ENCODE measurements at regions not wholly inside any gene's neighbourhood (a gene's known extent, or its start where the extent isn't known, plus 50 kb on each side); places are given as distances from the start of the nearest gene placed in this dataset.

DNA sequence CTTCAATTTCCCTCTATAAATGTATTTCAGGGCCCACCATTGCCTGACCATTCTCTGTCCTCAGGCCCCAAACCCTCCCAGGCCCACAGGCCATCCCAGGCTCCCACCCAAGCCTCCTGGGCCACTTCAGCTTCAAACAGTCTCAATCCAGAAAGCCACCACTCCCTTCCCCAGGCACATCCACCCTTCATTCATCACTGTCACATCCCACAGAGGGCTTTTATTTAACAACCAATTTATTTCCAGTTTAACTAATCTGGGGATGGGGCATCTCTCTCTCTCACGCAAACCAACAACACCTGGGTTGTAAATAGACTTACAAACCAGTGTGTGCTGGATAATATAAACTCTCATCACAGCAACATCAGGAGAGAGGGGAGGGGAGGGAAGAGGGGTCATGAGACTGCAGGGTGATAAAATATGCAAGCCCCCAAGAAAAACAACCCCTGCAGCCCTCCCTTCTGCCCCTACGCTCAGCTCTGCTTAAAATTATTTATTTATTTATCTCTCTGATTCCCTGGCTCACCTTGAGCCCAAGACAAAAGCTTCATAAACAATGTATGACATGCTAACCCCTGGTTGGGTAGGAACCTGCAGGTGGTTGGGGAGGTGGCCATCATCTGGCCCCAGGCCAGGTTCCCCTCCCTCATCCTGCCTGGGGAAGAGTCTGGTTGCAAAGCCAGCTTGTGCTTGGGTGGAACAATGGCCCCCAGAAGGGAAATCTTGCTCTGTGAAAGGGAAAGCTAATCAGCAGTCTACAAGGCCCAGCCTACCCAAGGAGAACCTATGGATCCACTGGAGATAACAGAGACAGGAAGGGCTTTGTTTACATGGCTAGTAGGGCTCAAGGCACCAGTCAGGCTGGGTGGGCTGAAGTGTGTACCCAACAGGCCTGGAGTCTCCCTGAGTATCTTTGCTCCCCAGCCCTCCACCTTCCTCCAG is 359.2 kb downstream of the BUD13 start:
- intact Hi-C loops (cut with DNase I, micrococcal nuclease) = no loop called here
- Histone ChIP-seq H3K4me3 (no peak overlapping the region), H3K4me1 (ENCODE audit: low read depth) (no peaks in the 10 kb centered on the region), H3K36me3 (ENCODE audit: low read depth) (no peaks in the 10 kb centered on the region), H3K9me3 (no peaks in the 10 kb centered on the region)
- TF ChIP-seq, protein P1, sequence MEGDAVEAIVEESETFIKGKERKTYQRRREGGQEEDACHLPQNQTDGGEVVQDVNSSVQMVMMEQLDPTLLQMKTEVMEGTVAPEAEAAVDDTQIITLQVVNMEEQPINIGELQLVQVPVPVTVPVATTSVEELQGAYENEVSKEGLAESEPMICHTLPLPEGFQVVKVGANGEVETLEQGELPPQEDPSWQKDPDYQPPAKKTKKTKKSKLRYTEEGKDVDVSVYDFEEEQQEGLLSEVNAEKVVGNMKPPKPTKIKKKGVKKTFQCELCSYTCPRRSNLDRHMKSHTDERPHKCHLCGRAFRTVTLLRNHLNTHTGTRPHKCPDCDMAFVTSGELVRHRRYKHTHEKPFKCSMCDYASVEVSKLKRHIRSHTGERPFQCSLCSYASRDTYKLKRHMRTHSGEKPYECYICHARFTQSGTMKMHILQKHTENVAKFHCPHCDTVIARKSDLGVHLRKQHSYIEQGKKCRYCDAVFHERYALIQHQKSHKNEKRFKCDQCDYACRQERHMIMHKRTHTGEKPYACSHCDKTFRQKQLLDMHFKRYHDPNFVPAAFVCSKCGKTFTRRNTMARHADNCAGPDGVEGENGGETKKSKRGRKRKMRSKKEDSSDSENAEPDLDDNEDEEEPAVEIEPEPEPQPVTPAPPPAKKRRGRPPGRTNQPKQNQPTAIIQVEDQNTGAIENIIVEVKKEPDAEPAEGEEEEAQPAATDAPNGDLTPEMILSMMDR (IDR thresholded peaks at IDR 0.05) = no peak
- DNase-seq = no peak
- ATAC-seq = no peak

DNA sequence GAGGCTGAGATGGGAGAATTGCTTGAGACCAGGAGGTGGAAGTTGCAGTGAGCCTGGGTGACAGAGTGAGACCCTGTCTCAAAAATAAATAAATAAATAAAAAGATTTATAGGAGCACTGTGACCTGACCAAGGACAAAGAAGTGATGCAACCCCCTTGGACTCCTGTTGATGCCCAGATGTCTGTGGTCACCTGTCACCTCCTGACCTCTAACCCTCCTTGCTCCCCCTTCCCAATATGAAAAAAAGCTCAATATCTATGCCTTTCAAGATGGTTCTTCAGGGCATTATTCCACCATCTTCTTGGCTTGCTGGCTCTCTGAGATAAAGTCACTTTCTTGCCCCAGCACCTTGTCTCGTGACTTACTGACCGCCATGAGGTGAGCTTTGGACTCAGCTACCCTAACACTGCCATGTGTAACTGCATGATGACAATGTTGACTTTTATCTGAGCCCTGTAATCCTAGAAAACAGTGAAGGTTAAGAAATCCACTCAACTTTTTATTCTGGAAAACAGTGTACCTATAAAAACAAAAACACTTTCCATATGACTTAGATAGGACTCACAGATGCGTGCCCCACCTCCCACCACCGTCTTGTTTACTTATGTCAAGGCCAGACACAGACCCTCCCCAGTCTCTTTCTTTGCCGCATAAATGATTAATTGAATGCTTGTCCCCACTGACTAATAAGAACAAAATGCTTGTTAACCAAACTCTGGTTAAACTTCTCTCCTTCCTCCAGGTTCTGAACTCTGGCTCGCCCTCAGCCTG is 360.5 kb downstream of the BUD13 start:
- DNase-seq (no peak), ATAC-seq (no peak)
- intact Hi-C loops (cut with DNase I, micrococcal nuclease) = no loop called here
- Histone ChIP-seq H3K36me3 (ENCODE audit: low read depth) (no peaks in the 10 kb centered on the region), H3K9me3 (no peaks in the 10 kb centered on the region), H3K4me3 (no peak overlapping the region), H3K4me1 (ENCODE audit: low read depth) (no peaks in the 10 kb centered on the region)
- TF ChIP-seq, protein P1 (IDR thresholded peaks at IDR 0.05) = no peak

DNA sequence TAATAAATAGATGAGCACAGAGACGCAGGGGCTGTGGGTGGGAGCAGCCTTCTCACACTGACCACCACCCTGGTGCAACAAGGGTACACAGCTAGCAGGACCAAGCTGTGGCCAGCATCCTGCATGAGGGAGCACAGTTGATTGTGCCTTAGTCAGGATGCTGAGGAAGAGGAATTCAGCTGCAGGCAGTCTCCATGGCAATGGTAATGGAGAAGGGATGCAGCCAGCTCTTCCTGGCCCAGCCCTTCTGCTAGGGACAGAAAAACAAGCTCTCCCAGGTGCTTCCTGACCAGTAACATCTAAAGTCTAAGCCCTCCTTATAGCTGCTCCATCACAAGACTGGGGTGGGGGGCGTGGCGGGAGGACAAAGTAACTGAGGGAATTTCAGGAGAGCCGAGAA is 363.5 kb downstream of the BUD13 start:
- no peak for ATAC-seq
- Histone ChIP-seq H3K4me3 (no peak overlapping the region), H3K36me3 (ENCODE audit: low read depth) (no peaks in the 10 kb centered on the region), H3K4me1 (ENCODE audit: low read depth) (no peaks in the 10 kb centered on the region), H3K9me3 (no peaks in the 10 kb centered on the region)
- TF ChIP-seq, protein P1 (IDR thresholded peaks at IDR 0.05) = no peak
- DNase-seq = no peak
- intact Hi-C loops (cut with DNase I, micrococcal nuclease) = no loop called here

DNA sequence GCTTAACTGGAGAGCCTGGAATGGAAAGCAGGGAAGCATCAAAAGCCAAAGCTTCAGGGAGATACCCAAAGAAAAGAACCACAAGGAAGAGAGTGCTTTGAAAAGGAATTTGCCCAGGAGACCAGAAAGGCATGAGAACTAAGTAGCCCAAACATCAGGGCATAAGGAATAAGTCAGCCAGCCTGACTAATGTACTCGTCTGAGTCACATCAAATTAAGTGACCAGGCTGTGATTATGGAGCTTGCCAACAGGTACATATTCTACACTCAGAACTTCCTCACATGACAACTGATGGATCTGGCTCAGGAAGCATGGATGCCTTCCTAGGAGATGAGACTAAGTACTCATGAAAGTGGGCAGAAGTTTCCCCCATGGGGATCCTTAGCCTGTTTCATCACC is 366.7 kb downstream of the BUD13 start:
- H3K4me1 ChIP-seq (ENCODE audit: low read depth) = no peaks in the 10 kb centered on the region
- H3K4me3 ChIP-seq = no peak overlapping the region
- TF ChIP-seq, protein P1 (IDR thresholded peaks at IDR 0.05) = no peak
- no peaks in the 10 kb centered on the region for H3K36me3 ChIP-seq (ENCODE audit: low read depth)
- no peaks in the 10 kb centered on the region for H3K9me3 ChIP-seq
- DNase-seq = no peak
- no peak for ATAC-seq
- intact Hi-C loops (cut with DNase I, micrococcal nuclease) = no loop called here

DNA sequence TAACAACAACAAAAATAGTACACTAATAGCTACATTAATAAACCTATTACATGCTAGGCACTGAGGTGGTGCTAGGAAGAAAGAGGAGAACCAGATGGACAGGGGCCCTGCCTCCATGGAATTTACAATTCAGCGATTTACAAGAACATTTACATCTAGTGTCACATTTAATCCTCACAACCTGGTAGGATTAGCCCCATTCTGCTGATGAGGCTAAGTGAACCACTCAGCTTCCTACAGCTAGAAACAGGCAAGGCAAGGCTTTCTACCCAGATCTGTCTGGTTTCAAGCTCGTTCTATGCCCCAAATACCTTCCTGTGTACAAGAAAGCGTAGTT is 368.4 kb downstream of the BUD13 start:
- TF ChIP-seq, protein P1 (IDR thresholded peaks at IDR 0.05) = no peak
- DNase-seq (no peak), ATAC-seq (no peak)
- Histone ChIP-seq H3K4me1 (ENCODE audit: low read depth) (no peaks in the 10 kb centered on the region), H3K36me3 (ENCODE audit: low read depth) (no peaks in the 10 kb centered on the region), H3K4me3 (no peak overlapping the region), H3K9me3 (no peaks in the 10 kb centered on the region)
- intact Hi-C loops (cut with DNase I, micrococcal nuclease) = no loop called here
